Smooth muscle cell (in vitro differentiated cells): ENCODE measurements at regions not wholly inside any gene's neighbourhood (a gene's known extent, or its start where the extent isn't known, plus 50 kb on each side); places are given as distances from the start of the nearest gene placed in this dataset.

Experiments used
- DNase-seq: peaks from one replicate; lab custom pipeline; 2025; ENCODE audit not compliant: unreplicated experiment; lab: John Stamatoyannopoulos, UW
- H2AFZ ChIP-seq: fragments of 200-600 bp; sonication (generic); 2 replicates; pipeline ENCODE4 v1.6.0; 2016; ENCODE audit warnings: antibody characterized with exemption, low read depth, mild to moderate bottlenecking
- H3F3A ChIP-seq: fragments of 200-600 bp; sonication (generic); 2 replicates; pipeline ENCODE4 v1.6.0; 2017; ENCODE audit warnings: antibody characterized with exemption, low read depth
- H3K27ac ChIP-seq: fragments of 200-600 bp; sonication (generic); 2 replicates; pipeline ENCODE4 v1.5.1; 2016; ENCODE audit warnings: low read depth, mild to moderate bottlenecking
- H3K27me3 ChIP-seq: fragments of 200-600 bp; sonication (generic); 2 replicates; pipeline ENCODE4 v1.6.1; 2016; ENCODE audit warnings: low read depth, mild to moderate bottlenecking
- H3K36me3 ChIP-seq: fragments of 200-600 bp; sonication (generic); 2 replicates; pipeline ENCODE4 v1.5.1; 2016; ENCODE audit warnings: low read depth
- H3K4me1 ChIP-seq: fragments of 200-600 bp; sonication (generic); 2 replicates; pipeline ENCODE4 v1.5.1; 2016; ENCODE audit warnings: low read depth
- H3K4me2 ChIP-seq: fragments of 200-600 bp; sonication (generic); 2 replicates; pipeline ENCODE4 v1.6.0; 2016; ENCODE audit warnings: mild to moderate bottlenecking
- H3K4me3 ChIP-seq: fragments of 200-600 bp; sonication (generic); 2 replicates; pipeline ENCODE4 v1.5.1; 2016; ENCODE audit warnings: mild to moderate bottlenecking
- H3K79me2 ChIP-seq: fragments of 200-600 bp; sonication (generic); 2 replicates; pipeline ENCODE4 v1.6.0; 2016; ENCODE audit warnings: low read depth, mild to moderate bottlenecking
- H3K9ac ChIP-seq: fragments of 200-600 bp; sonication (generic); 2 replicates; pipeline ENCODE4 v1.6.0; 2016; ENCODE audit warnings: low read depth
- H3K9me3 ChIP-seq: fragments of 200-600 bp; sonication (generic); replicated peaks from 2 replicates; pipeline ENCODE4 v1.5.1; 2016; ENCODE audit warnings: low read depth
- H4K20me1 ChIP-seq: fragments of 200-600 bp; sonication (generic); 2 replicates; pipeline ENCODE4 v1.6.0; 2016; ENCODE audit warnings: low read depth
- CTCF ChIP-seq: fragments of 200-600 bp; sonication (generic); IDR thresholded peaks from 2 replicates; pipeline ENCODE4 v1.5.1; 2017; ENCODE audit warnings: borderline replicate concordance, mild to moderate bottlenecking, antibody characterized with exemption; ENCODE audit not compliant: insufficient read depth, poor library complexity, severe bottlenecking
- WGBS: methylation state at CpG from one replicate; pipeline ENCODE4 v1.1.7; 2016; ENCODE audit warnings: low lambda C conversion rate; 5-methylcytosine and 5-hydroxymethylcytosine counted together

- H3K27ac ChIP-seq = no peak overlapping the region
- H3K4me3 ChIP-seq = no peak overlapping the region
- no peaks in the 10 kb centered on the region for H3K4me1 ChIP-seq
- no peaks in the 10 kb centered on the region for H3K36me3 ChIP-seq
- no peaks in the 10 kb centered on the region for H3K27me3 ChIP-seq
- no peak overlapping the region for H2AFZ ChIP-seq
- no peaks in the 10 kb centered on the region for H4K20me1 ChIP-seq
- no peaks in the 10 kb centered on the region for H3K9me3 ChIP-seq
- 79% methylated on average over 2 of the region's 2 CpGs for WGBS
- no peak for TF ChIP-seq CTCF
- no peaks in the 10 kb centered on the region for H3F3A ChIP-seq
- no peaks in the 10 kb centered on the region for H3K79me2 ChIP-seq
- H3K4me2 ChIP-seq = no peak overlapping the region
- no peak for DNase-seq
- H3K9ac ChIP-seq = no peak overlapping the region
These were observed 145.4 kb upstream of the EYS start for GRCh38 chr6:65852369-65852852.

- Histone ChIP-seq H3K4me1 (no peaks in the 10 kb centered on the region), H3K79me2 (no peaks in the 10 kb centered on the region), H3K4me3 (no peak overlapping the region), H3K27me3 (no peaks in the 10 kb centered on the region), H3K36me3 (no peaks in the 10 kb centered on the region), H3K9me3 (no peaks in the 10 kb centered on the region), H3K27ac (no peak overlapping the region), H3F3A (no peaks in the 10 kb centered on the region), H4K20me1 (no peaks in the 10 kb centered on the region), H3K4me2 (no peak overlapping the region), H3K9ac (no peak overlapping the region), H2AFZ (no peak overlapping the region)
- no peak for DNase-seq
- TF ChIP-seq CTCF = no peak
These were observed 123.1 kb upstream of the EYS start for GRCh38 chr6:65830151-65830550.

- no peaks in the 10 kb centered on the region for H3K4me1 ChIP-seq
- no peaks in the 10 kb centered on the region for H4K20me1 ChIP-seq
- TF ChIP-seq CTCF = no peak
- no peaks in the 10 kb centered on the region for H3K27me3 ChIP-seq
- no peak overlapping the region for H3K9ac ChIP-seq
- no peak overlapping the region for H3K4me2 ChIP-seq
- no peak for DNase-seq
- WGBS = 69% methylated on average over 2 of the region's 2 CpGs
- no peaks in the 10 kb centered on the region for H3F3A ChIP-seq
- H3K36me3 ChIP-seq = no peaks in the 10 kb centered on the region
- H2AFZ ChIP-seq = no peak overlapping the region
- no peaks in the 10 kb centered on the region for H3K9me3 ChIP-seq
- no peaks in the 10 kb centered on the region for H3K79me2 ChIP-seq
- H3K4me3 ChIP-seq = no peak overlapping the region
- no peak overlapping the region for H3K27ac ChIP-seq
These were observed 112.1 kb upstream of the EYS start for GRCh38 chr6:65819152-65819551.

GRCh38 chr6:65818576-65818975, 111.5 kb upstream of the EYS start:
- Histone ChIP-seq H3K27ac (no peak overlapping the region), H3K27me3 (no peaks in the 10 kb centered on the region), H2AFZ (no peak overlapping the region), H3F3A (no peaks in the 10 kb centered on the region), H3K4me2 (no peak overlapping the region), H3K9ac (no peak overlapping the region), H3K36me3 (no peaks in the 10 kb centered on the region), H4K20me1 (no peaks in the 10 kb centered on the region), H3K4me3 (no peak overlapping the region), H3K9me3 (no peaks in the 10 kb centered on the region), H3K4me1 (no peaks in the 10 kb centered on the region), H3K79me2 (no peaks in the 10 kb centered on the region)
- DNase-seq = no peak
- WGBS = 83% methylated on average over 5 of the region's 5 CpGs
- no peak for TF ChIP-seq CTCF
